ENCODE measurements at regions not wholly inside any gene's neighbourhood (a gene's known extent, or its start where the extent isn't known, plus 50 kb on each side); places are given as distances from the start of the nearest gene placed in this dataset.
A peak's percentile ranks its signal among the peaks of the same experiment; 100 is the strongest.

DNA sequence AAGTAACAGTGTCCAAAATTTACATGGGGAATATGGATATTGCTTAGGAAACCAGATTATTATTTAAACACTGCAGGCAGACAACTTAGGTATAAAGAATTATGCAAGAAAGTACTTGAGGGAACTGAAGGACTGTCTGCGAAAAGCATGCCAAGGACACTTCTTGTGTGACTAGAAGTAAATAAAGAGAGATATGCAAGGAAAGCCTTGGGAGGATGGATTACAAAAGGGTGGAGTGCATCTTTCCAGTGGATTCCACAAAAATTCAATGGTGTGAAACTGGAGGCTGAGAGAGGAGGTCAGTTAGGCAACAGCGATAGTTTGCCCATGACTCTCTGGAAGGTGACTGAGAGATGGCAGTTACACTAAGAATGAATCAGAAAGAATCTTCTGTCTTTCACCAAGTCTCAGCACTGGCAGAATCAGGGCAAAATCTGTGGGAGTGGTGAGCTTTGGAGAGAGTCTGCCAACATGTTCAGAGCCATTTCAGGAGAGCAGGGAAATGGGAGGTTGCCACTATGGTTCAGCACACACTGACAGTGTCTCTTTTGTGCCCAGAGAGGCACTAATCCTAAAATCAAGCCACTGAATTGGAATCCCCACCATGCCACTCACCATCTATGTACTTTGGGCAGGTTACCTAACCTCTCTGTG is 331.6 kb downstream of the BMPER start:
- H3K4me3 ChIP-seq (ENCODE audit: control insufficient read depth, low read depth, low read length), result no peak overlapping the region
- TF ChIP-seq, protein P1, sequence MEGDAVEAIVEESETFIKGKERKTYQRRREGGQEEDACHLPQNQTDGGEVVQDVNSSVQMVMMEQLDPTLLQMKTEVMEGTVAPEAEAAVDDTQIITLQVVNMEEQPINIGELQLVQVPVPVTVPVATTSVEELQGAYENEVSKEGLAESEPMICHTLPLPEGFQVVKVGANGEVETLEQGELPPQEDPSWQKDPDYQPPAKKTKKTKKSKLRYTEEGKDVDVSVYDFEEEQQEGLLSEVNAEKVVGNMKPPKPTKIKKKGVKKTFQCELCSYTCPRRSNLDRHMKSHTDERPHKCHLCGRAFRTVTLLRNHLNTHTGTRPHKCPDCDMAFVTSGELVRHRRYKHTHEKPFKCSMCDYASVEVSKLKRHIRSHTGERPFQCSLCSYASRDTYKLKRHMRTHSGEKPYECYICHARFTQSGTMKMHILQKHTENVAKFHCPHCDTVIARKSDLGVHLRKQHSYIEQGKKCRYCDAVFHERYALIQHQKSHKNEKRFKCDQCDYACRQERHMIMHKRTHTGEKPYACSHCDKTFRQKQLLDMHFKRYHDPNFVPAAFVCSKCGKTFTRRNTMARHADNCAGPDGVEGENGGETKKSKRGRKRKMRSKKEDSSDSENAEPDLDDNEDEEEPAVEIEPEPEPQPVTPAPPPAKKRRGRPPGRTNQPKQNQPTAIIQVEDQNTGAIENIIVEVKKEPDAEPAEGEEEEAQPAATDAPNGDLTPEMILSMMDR (conservative IDR thresholded peaks at IDR 0.05; ENCODE audit: control insufficient read depth, insufficient read depth, low read depth, low read length), result no peak
- DNase-seq (ENCODE audit: low read depth), result no peak

DNA sequence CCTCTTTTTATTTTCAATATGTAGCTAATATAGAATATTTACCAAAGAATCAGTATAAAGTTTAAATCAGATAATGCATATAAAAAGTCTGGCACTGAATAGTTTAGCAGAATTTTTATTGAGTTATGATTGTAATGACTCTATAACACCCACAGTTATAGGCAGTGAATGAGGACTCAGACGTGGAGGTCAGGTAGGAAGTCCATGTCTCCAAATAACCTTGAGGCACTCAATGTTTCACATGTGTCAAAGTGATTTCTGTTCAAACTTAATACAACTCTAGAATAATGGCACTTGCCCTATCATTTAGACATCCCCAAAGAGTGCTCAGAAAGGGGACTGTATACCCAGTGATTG is 332.1 kb downstream of the BMPER start:
- no peak overlapping the region for H3K4me3 ChIP-seq (ENCODE audit: control insufficient read depth, low read depth, low read length)
- TF ChIP-seq, protein P1 (conservative IDR thresholded peaks at IDR 0.05; ENCODE audit: control insufficient read depth, insufficient read depth, low read depth, low read length), result no peak
- no peak for DNase-seq (ENCODE audit: low read depth)

- DNase-seq (ENCODE audit: low read depth), result no peak
- TF ChIP-seq, protein P1 (conservative IDR thresholded peaks at IDR 0.05; ENCODE audit: control insufficient read depth, insufficient read depth, low read depth, low read length), result no peak
- H3K4me3 ChIP-seq (ENCODE audit: control insufficient read depth, low read depth, low read length), result no peak overlapping the region
Observed at GRCh38 chr7:34240417-34240816, 335.1 kb downstream of the BMPER start.

GRCh38 chr7:34242391-34242790 is 337.1 kb downstream of the BMPER start:
- DNase-seq (ENCODE audit: low read depth), result no peak
- TF ChIP-seq, protein P1 (conservative IDR thresholded peaks at IDR 0.05; ENCODE audit: control insufficient read depth, insufficient read depth, low read depth, low read length), result no peak
- no peak overlapping the region for H3K4me3 ChIP-seq (ENCODE audit: control insufficient read depth, low read depth, low read length)

GRCh38 chr7:34245246-34245645 is 339.9 kb downstream of the BMPER start:
- no peak for DNase-seq (ENCODE audit: low read depth)
- TF ChIP-seq, protein P1 (conservative IDR thresholded peaks at IDR 0.05; ENCODE audit: control insufficient read depth, insufficient read depth, low read depth, low read length), result no peak
- no peak overlapping the region for H3K4me3 ChIP-seq (ENCODE audit: control insufficient read depth, low read depth, low read length)

DNA sequence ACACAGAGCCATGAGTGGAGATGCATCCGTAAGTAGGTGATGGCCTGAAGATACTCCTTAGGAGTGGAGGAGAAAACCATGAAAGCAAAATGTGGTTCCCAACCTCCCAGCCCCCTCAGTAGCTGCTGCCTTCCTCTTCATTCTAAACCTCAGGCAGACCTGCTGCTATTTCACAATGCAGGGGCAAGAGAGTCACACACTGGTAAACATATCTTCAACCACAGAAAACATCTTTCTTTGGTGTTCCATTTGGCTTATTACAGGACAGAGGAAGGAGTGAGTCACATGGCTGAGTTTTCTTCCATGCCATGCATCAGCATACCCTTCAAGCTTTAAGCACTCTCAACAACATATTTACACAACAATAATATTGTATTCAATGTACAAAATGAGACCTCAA is 342.1 kb downstream of the BMPER start:
- H3K4me3 ChIP-seq (ENCODE audit: control insufficient read depth, low read depth, low read length), result no peak overlapping the region
- DNase-seq (ENCODE audit: low read depth), result peak; percentile 75
- TF ChIP-seq, protein P1 (conservative IDR thresholded peaks at IDR 0.05; ENCODE audit: control insufficient read depth, insufficient read depth, low read depth, low read length), result no peak

DNA sequence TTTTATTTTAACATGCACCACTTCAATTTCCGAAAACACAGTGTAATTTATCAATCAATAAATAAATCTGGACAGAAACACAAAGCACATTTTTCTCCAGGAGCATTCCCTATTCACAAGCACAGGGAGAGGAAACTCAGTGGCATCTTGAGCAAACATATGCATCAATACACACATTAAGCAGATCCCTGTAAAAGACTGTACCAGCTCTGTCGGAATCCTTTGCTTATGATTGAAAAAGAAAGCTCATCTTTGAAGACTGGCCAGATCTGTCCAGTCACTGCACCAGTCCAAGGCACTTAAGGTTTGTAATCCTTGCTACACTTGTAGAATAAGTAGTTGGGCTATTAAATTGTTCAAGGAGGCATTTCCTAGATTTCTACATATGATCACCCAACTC is 343.9 kb downstream of the BMPER start:
- H3K4me3 ChIP-seq (ENCODE audit: control insufficient read depth, low read depth, low read length), result no peak overlapping the region
- DNase-seq (ENCODE audit: low read depth), result no peak
- TF ChIP-seq, protein P1 (conservative IDR thresholded peaks at IDR 0.05; ENCODE audit: control insufficient read depth, insufficient read depth, low read depth, low read length), result no peak

All from fibroblast of mammary gland (primary cell).